ENCODE measurements at regions not wholly inside any gene's neighbourhood (a gene's known extent, or its start where the extent isn't known, plus 50 kb on each side); places are given as distances from the start of the nearest gene placed in this dataset.

DNA sequence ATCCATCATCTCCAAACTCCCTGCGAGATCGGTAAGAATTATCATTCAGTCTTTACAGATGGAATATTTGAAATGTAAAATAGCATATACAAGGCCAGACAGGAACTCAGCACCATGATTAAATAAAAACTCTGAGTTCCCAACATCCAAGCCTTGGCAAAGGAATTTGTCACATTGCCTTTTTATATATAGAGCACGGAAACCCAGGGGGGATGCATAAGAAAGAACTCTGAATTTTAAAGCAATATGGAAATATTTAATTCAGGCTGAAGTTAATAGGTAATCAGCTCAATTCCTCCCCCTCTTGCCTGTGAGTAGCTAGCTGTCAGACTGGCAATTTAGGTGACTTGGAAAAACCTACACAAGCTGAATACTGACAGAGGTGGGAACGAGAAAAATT is 217.9 kb upstream of the KCNMB2 start:
- ATAC-seq (ENCODE audit: low FRiP score) (no peak), DNase-seq (ENCODE audit: low spot score) (no peak)
- TF ChIP-seq, protein P1, sequence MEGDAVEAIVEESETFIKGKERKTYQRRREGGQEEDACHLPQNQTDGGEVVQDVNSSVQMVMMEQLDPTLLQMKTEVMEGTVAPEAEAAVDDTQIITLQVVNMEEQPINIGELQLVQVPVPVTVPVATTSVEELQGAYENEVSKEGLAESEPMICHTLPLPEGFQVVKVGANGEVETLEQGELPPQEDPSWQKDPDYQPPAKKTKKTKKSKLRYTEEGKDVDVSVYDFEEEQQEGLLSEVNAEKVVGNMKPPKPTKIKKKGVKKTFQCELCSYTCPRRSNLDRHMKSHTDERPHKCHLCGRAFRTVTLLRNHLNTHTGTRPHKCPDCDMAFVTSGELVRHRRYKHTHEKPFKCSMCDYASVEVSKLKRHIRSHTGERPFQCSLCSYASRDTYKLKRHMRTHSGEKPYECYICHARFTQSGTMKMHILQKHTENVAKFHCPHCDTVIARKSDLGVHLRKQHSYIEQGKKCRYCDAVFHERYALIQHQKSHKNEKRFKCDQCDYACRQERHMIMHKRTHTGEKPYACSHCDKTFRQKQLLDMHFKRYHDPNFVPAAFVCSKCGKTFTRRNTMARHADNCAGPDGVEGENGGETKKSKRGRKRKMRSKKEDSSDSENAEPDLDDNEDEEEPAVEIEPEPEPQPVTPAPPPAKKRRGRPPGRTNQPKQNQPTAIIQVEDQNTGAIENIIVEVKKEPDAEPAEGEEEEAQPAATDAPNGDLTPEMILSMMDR (IDR thresholded peaks at IDR 0.05) = no peak

DNA sequence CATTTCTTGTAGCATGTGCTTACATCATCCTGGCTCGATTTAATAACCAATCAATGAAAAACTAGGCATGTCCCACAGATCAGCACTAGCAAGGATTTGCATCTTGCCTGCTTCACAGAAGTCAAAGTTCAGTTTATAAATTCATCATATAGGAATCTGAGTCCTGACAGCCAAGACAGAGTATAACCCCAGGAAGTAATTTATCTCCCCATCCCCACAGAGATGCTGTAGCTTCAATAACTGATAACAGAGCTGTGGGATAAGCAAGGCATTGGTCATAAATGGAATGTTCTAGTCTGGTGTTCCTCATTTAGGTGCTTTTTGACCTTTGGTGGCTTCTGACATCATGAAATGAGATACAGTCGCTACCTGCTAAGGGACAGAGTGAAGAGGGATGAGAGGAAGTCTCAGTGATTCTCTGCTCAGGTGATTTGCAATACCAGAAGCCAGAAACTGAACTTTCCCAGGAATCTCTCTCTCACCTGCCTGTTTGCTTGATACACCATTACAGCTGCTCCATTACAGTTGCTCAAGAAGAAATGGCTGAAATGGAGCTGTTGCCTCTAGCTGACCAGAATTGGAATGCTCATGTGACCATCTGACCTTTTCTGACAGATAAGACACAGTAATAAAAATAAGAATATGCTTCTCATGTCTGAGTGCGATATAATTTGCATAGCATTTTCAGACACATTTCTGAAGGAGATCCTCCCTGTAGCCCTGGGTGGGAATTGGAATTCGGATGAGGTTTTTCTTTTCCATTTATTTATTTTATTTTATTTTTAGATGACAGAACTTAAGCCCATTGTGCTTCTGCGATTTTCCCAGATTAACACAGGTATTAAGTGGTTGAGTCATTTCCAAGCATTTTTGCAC is 217.1 kb upstream of the KCNMB2 start:
- TF ChIP-seq, protein P1 (IDR thresholded peaks at IDR 0.05) = no peak
- DNase-seq (ENCODE audit: low spot score) = no peak
- ATAC-seq (ENCODE audit: low FRiP score) = no peak

DNA sequence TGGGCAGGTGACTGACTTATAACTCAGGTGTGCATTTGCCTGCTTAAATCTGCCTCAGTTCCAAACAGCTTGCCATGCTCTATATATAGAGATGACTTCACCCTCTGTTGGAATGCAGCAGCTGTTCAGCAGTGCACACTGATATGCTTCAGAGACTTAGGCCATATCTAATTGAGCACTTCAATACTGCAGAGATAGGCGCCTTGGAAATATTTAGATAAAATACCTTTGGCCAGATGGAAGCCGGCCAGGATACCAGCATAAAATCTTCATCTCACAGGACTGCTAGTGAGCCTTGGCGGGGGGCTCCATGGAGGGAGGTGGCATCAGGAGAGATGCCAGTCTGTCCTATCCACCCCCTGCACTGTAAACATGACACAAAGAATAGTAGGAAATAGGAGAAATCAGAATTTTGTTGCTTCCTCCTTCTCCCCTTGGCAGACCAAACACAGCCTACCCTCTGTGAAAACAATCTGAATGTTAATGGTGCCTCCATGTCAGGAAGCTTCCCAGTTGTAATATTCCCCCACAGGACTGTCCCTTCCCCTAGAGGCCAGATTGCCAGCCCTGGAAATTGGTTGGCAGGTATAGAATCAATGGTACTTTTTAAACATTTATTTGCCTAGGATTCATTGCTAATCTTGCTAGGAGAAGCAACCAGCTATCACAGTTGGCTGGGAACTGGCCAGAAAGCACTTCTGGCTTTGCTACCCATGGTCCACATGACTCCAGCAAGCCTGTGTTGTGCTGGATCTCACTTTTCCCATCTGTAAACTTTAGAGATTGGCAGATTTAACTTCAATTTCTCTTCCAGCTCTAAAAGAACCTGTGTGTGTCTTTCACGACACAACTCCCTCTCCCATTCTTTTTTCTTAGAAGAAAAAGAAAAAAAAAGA is 215.5 kb upstream of the KCNMB2 start:
- peak; percentile 73 for ATAC-seq (ENCODE audit: low FRiP score)
- TF ChIP-seq, protein P1 (IDR thresholded peaks at IDR 0.05) = no peak
- no peak for DNase-seq (ENCODE audit: low spot score)

DNA sequence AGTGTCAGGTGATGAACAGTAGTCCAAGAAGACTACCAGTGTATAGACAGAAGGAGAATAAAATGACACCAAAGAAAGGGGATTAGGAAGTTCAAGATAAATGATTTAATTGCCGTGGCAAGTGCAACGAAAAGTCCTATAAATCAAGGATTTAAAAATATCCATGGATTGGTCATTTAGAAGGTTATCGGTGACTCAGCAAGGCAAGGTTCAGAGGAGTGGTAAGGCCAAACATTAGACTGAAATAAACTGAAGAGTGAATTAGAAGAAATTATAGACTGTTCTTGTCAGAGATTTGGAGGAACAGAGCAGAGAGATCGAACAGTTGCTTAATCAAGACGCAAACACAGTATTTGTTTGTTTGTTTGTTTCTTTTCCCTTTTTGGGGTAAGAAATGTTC is 211.9 kb upstream of the KCNMB2 start:
- DNase-seq (ENCODE audit: low spot score) = no peak
- no peak for ATAC-seq (ENCODE audit: low FRiP score)
- TF ChIP-seq, protein P1 (IDR thresholded peaks at IDR 0.05) = no peak

DNA sequence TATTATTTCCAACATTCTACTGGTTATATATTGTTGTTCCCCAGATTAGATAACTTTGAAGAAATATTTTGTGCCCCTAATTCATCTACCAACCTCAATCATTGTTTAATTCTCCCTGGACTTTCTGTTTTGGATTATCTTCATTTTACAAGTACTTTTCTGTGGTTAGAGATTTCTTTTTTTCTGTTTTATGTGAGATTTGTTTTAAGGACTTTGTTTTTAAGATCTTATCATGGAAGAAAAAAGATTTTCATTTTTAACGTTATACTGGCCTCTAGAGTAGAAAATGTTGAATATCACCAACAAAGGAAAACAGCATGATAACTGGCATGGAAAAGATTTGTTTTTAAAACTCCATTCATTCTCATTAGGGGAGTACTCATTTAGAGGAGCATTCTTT is 210.9 kb upstream of the KCNMB2 start:
- ATAC-seq (ENCODE audit: low FRiP score) (no peak), DNase-seq (ENCODE audit: low spot score) (no peak)
- TF ChIP-seq, protein P1 (IDR thresholded peaks at IDR 0.05) = no peak

DNA sequence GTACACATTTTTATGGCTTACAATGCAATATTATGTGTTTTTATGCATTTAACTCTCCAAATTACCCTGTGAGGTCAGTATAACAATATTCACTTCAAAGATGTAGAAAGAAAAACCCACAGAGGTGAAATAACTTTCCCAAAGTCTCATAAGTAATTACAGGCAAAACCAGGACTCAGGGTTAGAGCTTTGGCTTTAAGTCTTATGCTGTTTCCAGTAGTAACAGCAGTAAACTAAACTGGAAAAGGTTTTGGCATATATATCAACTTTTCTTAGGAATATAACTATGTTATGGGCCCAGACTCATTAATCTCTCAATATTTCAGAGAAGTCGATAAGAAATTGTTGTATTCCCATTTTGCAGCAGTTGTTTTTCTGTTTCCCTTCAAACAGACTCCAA is 206.3 kb upstream of the KCNMB2 start:
- DNase-seq (ENCODE audit: low spot score) (no peak), ATAC-seq (ENCODE audit: low FRiP score) (no peak)
- TF ChIP-seq, protein P1 (IDR thresholded peaks at IDR 0.05) = no peak

Measured in omental fat pad (tissue), 3 donors.